ENCODE measurements at regions not wholly inside any gene's neighbourhood (a gene's known extent, or its start where the extent isn't known, plus 50 kb on each side); places are given as distances from the start of the nearest gene placed in this dataset.

- H3K4me3 Mint-ChIP-seq, result no peak overlapping the region
- TF ChIP-seq POLR2AphosphoS5 (IDR thresholded peaks at IDR 0.05; ENCODE audit: low read depth), result no peak
- no peak for TF ChIP-seq ZNF114 (CRISPR knock-in tag; IDR thresholded peaks at IDR 0.05)
- no peak for TF ChIP-seq STAT1 (IDR thresholded peaks at IDR 0.05; ENCODE audit: unreplicated experiment)
- TF ChIP-seq CREB1 (CRISPR knock-in tag; IDR thresholded peaks at IDR 0.05; ENCODE audit: low read depth), result no peak
- TF ChIP-seq EZH2 (IDR thresholded peaks at IDR 0.05; ENCODE audit: low read depth, unreplicated experiment), result no peak
- no peak for TF ChIP-seq CTCF (conservative IDR thresholded peaks at IDR 0.05; ENCODE audit: low read depth in 2 of 2)
- TF ChIP-seq ETS1 (IDR thresholded peaks at IDR 0.05), result no peak
- TF ChIP-seq REST (IDR thresholded peaks at IDR 0.05; ENCODE audit: unreplicated experiment), result no peak
- no peak for TF ChIP-seq EZH2phosphoT487 (IDR thresholded peaks at IDR 0.05; ENCODE audit: unreplicated experiment)
- no peak for TF ChIP-seq JUNB (IDR thresholded peaks at IDR 0.05; ENCODE audit: unreplicated experiment)
- no peak for TF ChIP-seq ZNF331 (CRISPR knock-in tag; IDR thresholded peaks at IDR 0.05; ENCODE audit: low read depth)
- no peak for TF ChIP-seq ZNF462 (CRISPR knock-in tag; IDR thresholded peaks at IDR 0.05)
- peaks cover 4% of the 10 kb centered on the region for H3K9me3 Mint-ChIP-seq
- no peak overlapping the region for H3K4me3 ChIP-seq
- H3F3A ChIP-seq (replicated peaks; ENCODE audit: low read depth), result no peaks in the 10 kb centered on the region
- no peak overlapping the region for H3K27ac Mint-ChIP-seq
- no peaks in the 10 kb centered on the region for H3K27me3 ChIP-seq (ENCODE audit: insufficient read depth)
- no peak for ATAC-seq
- H3K4me1 Mint-ChIP-seq, result peaks cover 6% of the 10 kb centered on the region
- H3K4me1 ChIP-seq (ENCODE audit: insufficient read depth), result peaks cover 10% of the 10 kb centered on the region; the same call in 1 of the 2 replicates
- peaks cover 5% of the 10 kb centered on the region; the same call in 2 of the 3 replicates for H3K36me3 Mint-ChIP-seq (ENCODE audit: low read depth)
- no peak overlapping the region for H3K27ac ChIP-seq (ENCODE audit: low read depth)
- no peaks in the 10 kb centered on the region for H3K9me2 ChIP-seq (ENCODE audit: insufficient read depth)
- H3K36me3 ChIP-seq (ENCODE audit: insufficient read depth), result no peaks in the 10 kb centered on the region
- H3K4me2 ChIP-seq, result no peak overlapping the region
- H4K20me1 ChIP-seq (replicated peaks; ENCODE audit: insufficient read depth), result no peaks in the 10 kb centered on the region
- DNase-seq (ENCODE audit: low spot score), result no peak
- H3K27me3 Mint-ChIP-seq (ENCODE audit: insufficient read depth, low read depth, poor library complexity), result no peaks in the 10 kb centered on the region
- H2AFZ ChIP-seq, result no peak overlapping the region
- no peaks in the 10 kb centered on the region for H3K79me2 ChIP-seq (replicated peaks; ENCODE audit: insufficient read depth)
Observed at GRCh38 chr4:115950806-115951205, 837.4 kb upstream of the NDST4 start.

Measured in GM23338 (cell line).